Cardiac muscle cell (in vitro differentiated cells and primary cell): ENCODE measurements at regions not wholly inside any gene's neighbourhood (a gene's known extent, or its start where the extent isn't known, plus 50 kb on each side); places are given as distances from the start of the nearest gene placed in this dataset.

Experiments
- DNase-seq, 2 donors: peaks; one replicate each; pipeline versions ENCODE4 v3.0.0 to v3.0.0-alpha.2; 2010 to 2017; ENCODE audit warnings: low read depth in 1 of 2, low spot score in 1 of 2
- H3K27ac ChIP-seq: fragments of 200-600 bp; sonication (generic); 2 replicates; pipeline ENCODE4 v1.5.1; 2016
- H3K27me3 ChIP-seq: fragments of 200-600 bp; sonication (generic); 2 replicates; pipeline ENCODE4 v1.6.0; 2016; ENCODE audit warnings: control low read depth
- H3K36me3 ChIP-seq: fragments of 200-600 bp; sonication (generic); 2 replicates; pipeline ENCODE4 v1.5.1; 2016; ENCODE audit warnings: control low read depth
- H3K4me1 ChIP-seq: fragments of 200-600 bp; sonication (generic); 2 replicates; pipeline ENCODE4 v1.8.1; 2017; ENCODE audit warnings: low read depth, mild to moderate bottlenecking, mixed run types
- H3K4me3 ChIP-seq: fragments of 200-600 bp; sonication (generic); 2 replicates; pipeline ENCODE4 v1.5.1; 2016; ENCODE audit warnings: mild to moderate bottlenecking
- H3K9me3 ChIP-seq: fragments of 200-600 bp; sonication (generic); 2 replicates; pipeline ENCODE4 v1.5.1; 2017; ENCODE audit warnings: low read depth, mild to moderate bottlenecking, control low read depth
- TF ChIP-seq, protein P1 (sequence below): IDR thresholded peaks from 2 replicates; pipeline ENCODE4 v1.5.1; 2012; ENCODE audit warnings: low read depth, mild to moderate bottlenecking, low read length

DNA sequence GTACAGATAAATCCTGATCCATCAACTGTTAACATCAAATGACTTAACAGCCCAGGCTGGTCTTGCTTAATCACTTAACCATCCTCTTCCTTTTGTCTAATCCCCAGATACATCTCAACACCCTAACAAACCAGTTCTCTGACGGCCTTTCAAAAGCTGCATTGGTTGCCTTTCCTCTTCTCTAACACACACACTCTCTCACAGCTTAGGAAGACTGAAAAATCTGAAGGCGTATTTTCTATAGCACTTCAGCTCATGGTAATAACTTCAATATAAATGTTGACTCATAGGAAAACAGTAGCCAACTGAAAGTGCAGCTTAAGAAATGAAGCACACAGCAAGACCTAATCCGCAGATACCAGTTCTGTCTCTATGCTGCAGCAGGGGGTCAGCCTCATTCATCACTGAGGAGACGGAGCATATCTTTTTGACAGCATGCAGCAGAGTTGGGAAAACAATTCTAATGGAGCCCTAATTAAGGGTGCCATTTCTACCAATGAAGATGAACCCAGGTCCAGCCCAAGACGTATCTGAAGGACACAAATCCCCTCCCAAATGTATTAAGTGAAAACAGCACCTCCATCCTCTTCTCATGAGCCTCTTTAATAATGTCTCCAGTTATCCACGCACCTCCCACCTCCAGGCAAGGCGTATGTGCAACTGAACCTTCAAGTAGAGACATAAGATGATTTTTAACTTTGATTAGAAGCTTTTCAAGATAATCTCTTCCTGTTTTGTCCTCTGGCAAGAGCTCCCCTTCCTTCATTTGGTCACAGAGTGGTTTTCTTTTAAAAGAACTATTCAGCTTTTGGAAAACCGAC, 211.7 kb upstream of the NFE2L3 start:
- H3K4me1 ChIP-seq = no peaks in the 10 kb centered on the region
- no peaks in the 10 kb centered on the region for H3K9me3 ChIP-seq
- H3K36me3 ChIP-seq = no peaks in the 10 kb centered on the region
- TF ChIP-seq, protein P1, sequence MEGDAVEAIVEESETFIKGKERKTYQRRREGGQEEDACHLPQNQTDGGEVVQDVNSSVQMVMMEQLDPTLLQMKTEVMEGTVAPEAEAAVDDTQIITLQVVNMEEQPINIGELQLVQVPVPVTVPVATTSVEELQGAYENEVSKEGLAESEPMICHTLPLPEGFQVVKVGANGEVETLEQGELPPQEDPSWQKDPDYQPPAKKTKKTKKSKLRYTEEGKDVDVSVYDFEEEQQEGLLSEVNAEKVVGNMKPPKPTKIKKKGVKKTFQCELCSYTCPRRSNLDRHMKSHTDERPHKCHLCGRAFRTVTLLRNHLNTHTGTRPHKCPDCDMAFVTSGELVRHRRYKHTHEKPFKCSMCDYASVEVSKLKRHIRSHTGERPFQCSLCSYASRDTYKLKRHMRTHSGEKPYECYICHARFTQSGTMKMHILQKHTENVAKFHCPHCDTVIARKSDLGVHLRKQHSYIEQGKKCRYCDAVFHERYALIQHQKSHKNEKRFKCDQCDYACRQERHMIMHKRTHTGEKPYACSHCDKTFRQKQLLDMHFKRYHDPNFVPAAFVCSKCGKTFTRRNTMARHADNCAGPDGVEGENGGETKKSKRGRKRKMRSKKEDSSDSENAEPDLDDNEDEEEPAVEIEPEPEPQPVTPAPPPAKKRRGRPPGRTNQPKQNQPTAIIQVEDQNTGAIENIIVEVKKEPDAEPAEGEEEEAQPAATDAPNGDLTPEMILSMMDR = no peak
- H3K27me3 ChIP-seq = no peaks in the 10 kb centered on the region
- H3K4me3 ChIP-seq = no peak overlapping the region
- DNase-seq = no peak
- no peak overlapping the region for H3K27ac ChIP-seq

GRCh38 chr7:25944777-25945515, 207.1 kb upstream of the NFE2L3 start:
- no peaks in the 10 kb centered on the region for H3K36me3 ChIP-seq
- TF ChIP-seq, protein P1 = no peak
- DNase-seq = peak in 1 of 2 donors; percentile 62

DNA sequence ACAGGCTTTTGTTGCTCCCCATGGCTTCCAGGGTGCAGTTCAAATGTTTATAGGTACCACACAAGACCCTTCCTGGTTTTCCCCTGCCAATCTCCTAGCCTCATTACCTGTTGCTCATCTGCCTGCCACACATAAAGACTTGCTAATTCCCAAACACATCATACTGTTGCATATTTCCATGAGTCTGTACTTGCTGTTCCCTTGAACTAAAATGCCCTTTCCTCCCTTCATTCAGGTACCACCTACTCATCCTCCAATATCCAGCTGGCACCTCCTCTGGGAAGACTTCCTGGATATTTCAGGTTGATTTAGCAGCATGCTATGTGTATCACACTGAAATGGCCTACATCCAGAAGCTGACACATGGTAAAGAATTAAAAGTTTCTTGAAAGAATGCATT, 206.4 kb upstream of the NFE2L3 start:
- H3K4me1 ChIP-seq = peaks cover 8% of the 10 kb centered on the region
- H3K9me3 ChIP-seq = no peaks in the 10 kb centered on the region
- H3K27ac ChIP-seq = no peak overlapping the region
- DNase-seq = no peak
- no peak overlapping the region for H3K4me3 ChIP-seq
- no peaks in the 10 kb centered on the region for H3K36me3 ChIP-seq
- no peaks in the 10 kb centered on the region for H3K27me3 ChIP-seq
- TF ChIP-seq, protein P1 = no peak

More at GRCh38 chr7:25944777-25945515, 207.1 kb upstream of the NFE2L3 start:
- no peaks in the 10 kb centered on the region for H3K27me3 ChIP-seq
- no peak overlapping the region for H3K27ac ChIP-seq
- no peaks in the 10 kb centered on the region for H3K9me3 ChIP-seq
- peaks cover 8% of the 10 kb centered on the region for H3K4me1 ChIP-seq
- H3K4me3 ChIP-seq = no peak overlapping the region

GRCh38 chr7:25946181-25946580, 205.8 kb upstream of the NFE2L3 start:
- Histone ChIP-seq H3K9me3 (no peaks in the 10 kb centered on the region), H3K4me1 (peaks cover 8% of the 10 kb centered on the region), H3K27me3 (no peaks in the 10 kb centered on the region), H3K36me3 (no peaks in the 10 kb centered on the region), H3K27ac (no peak overlapping the region), H3K4me3 (no peak overlapping the region)
- TF ChIP-seq, protein P1 = no peak
- no peak for DNase-seq

DNA sequence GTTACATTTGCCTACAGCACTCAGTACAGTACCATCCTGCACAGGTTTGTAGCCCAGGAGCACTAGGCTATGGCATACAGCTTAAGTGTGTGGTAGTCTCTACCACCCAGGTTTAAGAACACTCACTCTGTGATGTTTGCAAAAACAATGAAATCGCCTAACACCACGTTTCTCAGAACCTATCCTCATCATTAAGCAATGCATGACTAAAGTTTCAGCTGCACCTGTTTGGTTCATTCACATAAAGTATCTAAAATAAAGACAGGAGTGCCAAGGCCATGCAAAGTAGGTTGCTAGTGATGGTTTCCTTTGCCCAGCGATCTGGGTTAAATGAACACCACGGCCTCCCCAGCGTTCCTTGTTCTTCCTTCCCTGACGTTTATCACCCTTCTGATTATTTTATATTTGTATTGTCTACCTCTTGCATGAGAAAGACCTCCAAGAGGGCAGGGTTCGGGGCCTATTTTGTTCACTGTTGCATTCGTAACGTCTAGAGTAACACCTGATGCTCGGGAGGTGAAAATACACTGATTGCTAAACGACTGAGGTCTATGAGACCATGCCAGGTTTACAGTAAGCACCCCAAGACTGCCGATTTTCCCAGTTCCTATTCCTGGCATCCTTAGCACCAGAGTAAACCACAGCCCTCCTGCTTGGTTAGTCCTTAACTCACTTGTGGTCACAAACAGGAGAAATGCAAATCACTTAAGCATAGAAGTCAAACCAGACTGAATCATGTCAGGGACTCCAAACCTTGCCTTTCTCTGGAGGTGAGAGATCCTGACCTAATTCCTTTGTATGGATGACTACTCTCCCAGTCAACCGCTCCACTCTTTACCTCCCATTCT, 204.1 kb upstream of the NFE2L3 start:
- Histone ChIP-seq H3K4me3 (no peak overlapping the region), H3K27me3 (no peaks in the 10 kb centered on the region), H3K4me1 (peaks cover 8% of the 10 kb centered on the region), H3K9me3 (no peaks in the 10 kb centered on the region), H3K36me3 (no peaks in the 10 kb centered on the region), H3K27ac (no peak overlapping the region)
- TF ChIP-seq, protein P1 = no peak
- DNase-seq = no peak
